Activated CD4-positive, alpha-beta T cell treated with anti-CD3 and anti-CD28 coated beads for 36 hours (primary cell): ENCODE measurements at regions not wholly inside any gene's neighbourhood (a gene's known extent, or its start where the extent isn't known, plus 50 kb on each side); places are given as distances from the start of the nearest gene placed in this dataset.

Experiments used
- ATAC-seq: fragments of 200-7000 bp; cut with Tn5 transposase; one replicate; pipeline ENCODE4 v1.10.0; 2021; ENCODE audit warnings: mild to moderate bottlenecking, moderate library complexity
- CTCF ChIA-PET: fragments of 350-600 bp; sonication (Branson Sonifier 250); formaldehyde crosslinking; loops from one replicate; lab custom pipeline; 2021; ENCODE audit warnings: antibody characterized with exemption; lab: Charles Lee
- POLR2A ChIA-PET: fragments of 350-600 bp; sonication (Branson Sonifier 250); formaldehyde crosslinking; loops from one replicate; lab custom pipeline; 2021; ENCODE audit warnings: antibody characterized with exemption, inconsistent platforms; lab: Charles Lee
- DNase-seq: peaks from one replicate; pipeline ENCODE4 v3.0.0-alpha.2; 2020
- H3K27ac Mint-ChIP-seq: one replicate; pipeline ENCODE4 v1.8.0; 2021; ENCODE audit warnings: mixed read lengths
- H3K27me3 Mint-ChIP-seq: one replicate; pipeline ENCODE4 v1.8.0; 2021; ENCODE audit warnings: mixed read lengths
- H3K36me3 Mint-ChIP-seq: one replicate; pipeline ENCODE4 v1.8.0; 2021; ENCODE audit warnings: low read depth, mixed read lengths
- H3K4me1 Mint-ChIP-seq: one replicate; pipeline ENCODE4 v1.8.0; 2021; ENCODE audit warnings: mixed read lengths
- H3K4me3 Mint-ChIP-seq: one replicate; pipeline ENCODE4 v1.8.0; 2021; ENCODE audit warnings: mild to moderate bottlenecking, moderate library complexity, mixed read lengths
- H3K9me3 Mint-ChIP-seq: one replicate; pipeline ENCODE4 v1.8.0; 2021; ENCODE audit warnings: low read depth, mixed read lengths
- intact Hi-C, 2 experiments: fragments of 100-400 bp; cut with DNase I in 1 of 2; cut with micrococcal nuclease in 1 of 2; formaldehyde crosslinking; loops; one replicate each; pipeline versions ENCODE4 v1.14.2 to v1.15.1; 2022 to 2024; cut with DNase I, micrococcal nuclease

- intact Hi-C loops: no loop called here
- H3K9me3 Mint-ChIP-seq: peaks cover 1% of the 10 kb centered on the region
- H3K27ac Mint-ChIP-seq: no peak overlapping the region
- H3K4me1 Mint-ChIP-seq: no peaks in the 10 kb centered on the region
- H3K4me3 Mint-ChIP-seq: no peak overlapping the region
- H3K27me3 Mint-ChIP-seq: no peaks in the 10 kb centered on the region
- ChIA-PET POLR2A (no interaction called here), CTCF (interaction anchor here (1.0 kb wide), 1 partner anchor 19 kb away, joined by 3 read pairs; no protein-coding TSS in a partner anchor)
- DNase-seq: no peak
- no peaks in the 10 kb centered on the region for H3K36me3 Mint-ChIP-seq
- no peak for ATAC-seq
Measured at GRCh38 chr5:44614845-44615244, 193.9 kb upstream of the MRPS30 start.

- POLR2A ChIA-PET: no interaction called here
- intact Hi-C loops: no loop called here
- no peaks in the 10 kb centered on the region for H3K4me1 Mint-ChIP-seq
- H3K27me3 Mint-ChIP-seq: no peaks in the 10 kb centered on the region
- CTCF ChIA-PET: interaction anchor here (1.0 kb wide), 1 partner anchor 20 kb away, joined by 3 read pairs; no protein-coding TSS in a partner anchor
- ATAC-seq (no peak), DNase-seq (no peak)
- no peak overlapping the region for H3K27ac Mint-ChIP-seq
- H3K9me3 Mint-ChIP-seq: peaks cover 2% of the 10 kb centered on the region
- H3K4me3 Mint-ChIP-seq: no peak overlapping the region
- no peaks in the 10 kb centered on the region for H3K36me3 Mint-ChIP-seq
Measured at GRCh38 chr5:44613936-44614335, 194.8 kb upstream of the MRPS30 start.

GRCh38 chr5:44605926-44606325, 202.8 kb upstream of the MRPS30 start:
- ATAC-seq (no peak), DNase-seq (no peak)
- Mint-ChIP-seq H3K27me3 (no peaks in the 10 kb centered on the region), H3K9me3 (peaks cover 12% of the 10 kb centered on the region), H3K27ac (no peak overlapping the region), H3K36me3 (no peaks in the 10 kb centered on the region), H3K4me1 (no peaks in the 10 kb centered on the region), H3K4me3 (no peak overlapping the region)
- CTCF ChIA-PET: no interaction called here
- POLR2A ChIA-PET: no interaction called here
- intact Hi-C loops: no loop called here

- peak; percentile 21 for DNase-seq
Measured at GRCh38 chr5:44603496-44604272, 205.1 kb upstream of the MRPS30 start.

GRCh38 chr5:44574678-44575077, 185.5 kb upstream of the FGF10 start:
- ATAC-seq: no peak
- no peaks in the 10 kb centered on the region for H3K4me1 Mint-ChIP-seq

More at GRCh38 chr5:44603496-44604272, 205.1 kb upstream of the MRPS30 start:
- ATAC-seq: no peak
- Mint-ChIP-seq H3K4me1 (no peaks in the 10 kb centered on the region), H3K9me3 (peaks cover 11% of the 10 kb centered on the region), H3K36me3 (no peaks in the 10 kb centered on the region), H3K27ac (no peak overlapping the region), H3K27me3 (no peaks in the 10 kb centered on the region), H3K4me3 (no peak overlapping the region)
- ChIA-PET CTCF (interaction anchor here (0.9 kb wide), 1 partner anchor 972 kb away, joined by 3 read pairs; no protein-coding TSS in a partner anchor), POLR2A (no interaction called here)
- intact Hi-C loops: no loop called here

GRCh38 chr5:44568519-44568918, 179.3 kb upstream of the FGF10 start:
- H3K27me3 Mint-ChIP-seq: no peaks in the 10 kb centered on the region
- POLR2A ChIA-PET: no interaction called here
- H3K4me1 Mint-ChIP-seq: no peaks in the 10 kb centered on the region
- CTCF ChIA-PET: no interaction called here
- H3K36me3 Mint-ChIP-seq: no peaks in the 10 kb centered on the region
- H3K27ac Mint-ChIP-seq: no peak overlapping the region
- no peak for ATAC-seq
- peaks cover 5% of the 10 kb centered on the region for H3K9me3 Mint-ChIP-seq
- no peak for DNase-seq
- no peak overlapping the region for H3K4me3 Mint-ChIP-seq
- intact Hi-C loops: no loop called here

More at GRCh38 chr5:44574678-44575077, 185.5 kb upstream of the FGF10 start:
- Mint-ChIP-seq H3K27ac (no peak overlapping the region), H3K36me3 (no peaks in the 10 kb centered on the region), H3K4me3 (no peak overlapping the region), H3K27me3 (no peaks in the 10 kb centered on the region), H3K9me3 (peaks cover 12% of the 10 kb centered on the region)
- POLR2A ChIA-PET: no interaction called here
- intact Hi-C loops: no loop called here
- CTCF ChIA-PET: no interaction called here
- no peak for DNase-seq

- Mint-ChIP-seq H3K9me3 (peaks cover 5% of the 10 kb centered on the region), H3K4me1 (no peaks in the 10 kb centered on the region), H3K27ac (no peak overlapping the region), H3K27me3 (no peaks in the 10 kb centered on the region), H3K36me3 (no peaks in the 10 kb centered on the region), H3K4me3 (no peak overlapping the region)
- CTCF ChIA-PET: no interaction called here
- intact Hi-C loops: no loop called here
- POLR2A ChIA-PET: no interaction called here
- DNase-seq (no peak), ATAC-seq (no peak)
Measured at GRCh38 chr5:44565902-44566301, 176.7 kb upstream of the FGF10 start.

- intact Hi-C loops: no loop called here
- Mint-ChIP-seq H3K4me3 (no peak overlapping the region), H3K9me3 (peaks cover 5% of the 10 kb centered on the region), H3K36me3 (no peaks in the 10 kb centered on the region), H3K27me3 (no peaks in the 10 kb centered on the region), H3K4me1 (no peaks in the 10 kb centered on the region), H3K27ac (no peak overlapping the region)
- POLR2A ChIA-PET: no interaction called here
- DNase-seq (no peak), ATAC-seq (no peak)
- CTCF ChIA-PET: no interaction called here
Measured at GRCh38 chr5:44565360-44565759, 176.1 kb upstream of the FGF10 start.

GRCh38 chr5:44546286-44546685, 157.1 kb upstream of the FGF10 start:
- Mint-ChIP-seq H3K36me3 (no peaks in the 10 kb centered on the region), H3K4me1 (no peaks in the 10 kb centered on the region), H3K27me3 (no peaks in the 10 kb centered on the region), H3K27ac (no peak overlapping the region), H3K9me3 (no peaks in the 10 kb centered on the region), H3K4me3 (no peak overlapping the region)
- DNase-seq (no peak), ATAC-seq (no peak)
- ChIA-PET POLR2A (no interaction called here), CTCF (no interaction called here)
- intact Hi-C loops: no loop called here

- intact Hi-C loops: no loop called here
- Mint-ChIP-seq H3K9me3 (no peaks in the 10 kb centered on the region), H3K4me1 (no peaks in the 10 kb centered on the region), H3K27ac (no peak overlapping the region), H3K4me3 (no peak overlapping the region), H3K27me3 (no peaks in the 10 kb centered on the region), H3K36me3 (no peaks in the 10 kb centered on the region)
- DNase-seq (no peak), ATAC-seq (no peak)
- ChIA-PET CTCF (no interaction called here), POLR2A (no interaction called here)
Measured at GRCh38 chr5:44543511-44543910, 154.3 kb upstream of the FGF10 start.

- Mint-ChIP-seq H3K27ac (no peak overlapping the region), H3K27me3 (no peaks in the 10 kb centered on the region), H3K9me3 (no peaks in the 10 kb centered on the region), H3K4me1 (no peaks in the 10 kb centered on the region), H3K36me3 (no peaks in the 10 kb centered on the region), H3K4me3 (no peak overlapping the region)
- ChIA-PET POLR2A (no interaction called here), CTCF (no interaction called here)
- no peak for ATAC-seq
- intact Hi-C loops: no loop called here
- DNase-seq: no peak
Measured at GRCh38 chr5:44542470-44542869, 153.2 kb upstream of the FGF10 start.

GRCh38 chr5:44539602-44539919, 150.3 kb upstream of the FGF10 start:
- no peak for ATAC-seq
- H3K27me3 Mint-ChIP-seq: no peaks in the 10 kb centered on the region
- POLR2A ChIA-PET: no interaction called here

More at GRCh38 chr5:44539602-44539919, 150.3 kb upstream of the FGF10 start:
- Mint-ChIP-seq H3K4me1 (no peaks in the 10 kb centered on the region), H3K9me3 (no peaks in the 10 kb centered on the region), H3K27ac (no peak overlapping the region), H3K4me3 (no peak overlapping the region), H3K36me3 (no peaks in the 10 kb centered on the region)
- CTCF ChIA-PET: no interaction called here
- no peak for DNase-seq
- intact Hi-C loops: no loop called here
